NT2/D1 (cell line): ENCODE measurements at regions not wholly inside any gene's neighbourhood (a gene's known extent, or its start where the extent isn't known, plus 50 kb on each side); places are given as distances from the start of the nearest gene placed in this dataset.

Source experiments
- DNase-seq: peaks from one replicate; pipeline ENCODE4 v3.0.0-alpha.2; 2011; ENCODE audit warnings: low read depth, low spot score
- H3K27me3 ChIP-seq: 2 replicates; pipeline ENCODE4 v1.6.0; 2011; ENCODE audit warnings: mild to moderate bottlenecking; ENCODE audit not compliant: insufficient read length, insufficient read depth
- H3K36me3 ChIP-seq: 2 replicates; pipeline ENCODE4 v1.6.1; 2011; ENCODE audit warnings: mild to moderate bottlenecking, low read length, mixed read lengths; ENCODE audit not compliant: insufficient read depth, insufficient read length
- H3K4me1 ChIP-seq: 2 replicates; pipeline ENCODE4 v1.5.1; 2011; ENCODE audit not compliant: insufficient read depth, insufficient read length
- H3K4me3 ChIP-seq: 2 replicates; pipeline ENCODE4 v1.5.1; 2011; ENCODE audit warnings: low read depth; ENCODE audit not compliant: insufficient read length
- H3K9ac ChIP-seq: 2 replicates; pipeline ENCODE4 v1.6.0; 2011; ENCODE audit warnings: low read depth; ENCODE audit not compliant: insufficient read length
- H3K9me3 ChIP-seq: 2 replicates; pipeline ENCODE4 v1.5.1; 2011; ENCODE audit warnings: mild to moderate bottlenecking, low read length; ENCODE audit not compliant: insufficient read depth
- SUZ12 ChIP-seq: IDR thresholded peaks from 2 replicates; pipeline ENCODE4 v1.6.1; 2011; ENCODE audit not compliant: insufficient read length, insufficient read depth; ENCODE audit errors: extremely low read depth
- YY1 ChIP-seq: IDR thresholded peaks from 2 replicates; pipeline ENCODE4 v1.6.1; 2011; ENCODE audit not compliant: insufficient read length, insufficient read depth
- ZNF274 ChIP-seq: IDR thresholded peaks from 2 replicates; pipeline ENCODE4 v1.6.1; 2011; ENCODE audit warnings: mild to moderate bottlenecking, low read depth, low read length

- H3K4me1 ChIP-seq, result no peaks in the 10 kb centered on the region
- H3K36me3 ChIP-seq, result no peaks in the 10 kb centered on the region
- no peak for DNase-seq
- no peak overlapping the region for H3K4me3 ChIP-seq
- H3K27me3 ChIP-seq, result no peaks in the 10 kb centered on the region
- no peak for TF ChIP-seq ZNF274
- TF ChIP-seq SUZ12, result no peak
- TF ChIP-seq YY1, result no peak
- H3K9me3 ChIP-seq, result no peaks in the 10 kb centered on the region
- H3K9ac ChIP-seq, result no peak overlapping the region
Observed at GRCh38 chr17:13087802-13088201, 70.0 kb upstream of the ELAC2 start.

DNA sequence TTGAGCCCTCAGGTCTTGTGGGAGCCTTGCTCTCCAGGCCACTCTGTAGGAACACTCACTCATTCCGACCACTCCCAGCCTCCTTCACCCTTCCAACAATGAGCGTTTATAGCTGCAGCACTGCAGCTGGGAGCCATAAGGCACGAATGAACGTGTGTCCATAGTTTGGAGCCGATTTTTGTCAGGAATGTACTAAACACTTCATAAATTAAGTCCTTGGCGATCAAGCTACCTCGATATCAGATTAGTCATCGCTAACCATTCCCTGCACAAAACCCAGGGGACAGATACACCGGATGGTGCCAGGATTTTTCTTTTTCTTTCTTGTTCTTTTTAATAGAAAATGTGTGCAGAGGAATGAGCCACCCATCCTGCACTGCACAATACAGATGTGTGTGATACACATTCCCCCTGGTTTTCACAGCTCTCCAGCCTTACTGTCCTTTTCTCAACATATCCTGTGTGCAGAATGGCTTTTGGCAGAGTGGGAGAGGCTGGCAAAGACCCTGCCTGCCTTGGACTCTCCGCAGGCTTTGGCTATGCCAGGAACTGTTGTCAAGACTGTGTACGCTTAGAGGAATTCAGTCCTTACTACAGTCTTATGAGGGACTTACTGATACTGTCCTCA lies 68.4 kb upstream of the ELAC2 start:
- H3K4me3 ChIP-seq, result no peak overlapping the region
- H3K36me3 ChIP-seq, result no peaks in the 10 kb centered on the region
- no peaks in the 10 kb centered on the region for H3K27me3 ChIP-seq
- DNase-seq, result no peak
- TF ChIP-seq ZNF274, result no peak
- TF ChIP-seq SUZ12, result no peak
- TF ChIP-seq YY1, result no peak
- no peak overlapping the region for H3K9ac ChIP-seq
- no peaks in the 10 kb centered on the region for H3K4me1 ChIP-seq
- no peaks in the 10 kb centered on the region for H3K9me3 ChIP-seq

- H3K36me3 ChIP-seq, result no peaks in the 10 kb centered on the region
- no peaks in the 10 kb centered on the region for H3K27me3 ChIP-seq
- TF ChIP-seq ZNF274 (no peak), YY1 (no peak), SUZ12 (no peak)
- H3K9me3 ChIP-seq, result no peaks in the 10 kb centered on the region
- H3K4me1 ChIP-seq, result no peaks in the 10 kb centered on the region
- H3K9ac ChIP-seq, result no peak overlapping the region
- no peak for DNase-seq
- H3K4me3 ChIP-seq, result no peak overlapping the region
Observed at GRCh38 chr17:13085578-13085977, 67.8 kb upstream of the ELAC2 start.

GRCh38 chr17:13084420-13084819 lies 66.6 kb upstream of the ELAC2 start:
- Histone ChIP-seq H3K36me3 (no peaks in the 10 kb centered on the region), H3K9me3 (no peaks in the 10 kb centered on the region), H3K4me1 (no peaks in the 10 kb centered on the region), H3K27me3 (no peaks in the 10 kb centered on the region), H3K4me3 (no peak overlapping the region), H3K9ac (no peak overlapping the region)
- no peak for DNase-seq
- TF ChIP-seq ZNF274, result no peak

DNA sequence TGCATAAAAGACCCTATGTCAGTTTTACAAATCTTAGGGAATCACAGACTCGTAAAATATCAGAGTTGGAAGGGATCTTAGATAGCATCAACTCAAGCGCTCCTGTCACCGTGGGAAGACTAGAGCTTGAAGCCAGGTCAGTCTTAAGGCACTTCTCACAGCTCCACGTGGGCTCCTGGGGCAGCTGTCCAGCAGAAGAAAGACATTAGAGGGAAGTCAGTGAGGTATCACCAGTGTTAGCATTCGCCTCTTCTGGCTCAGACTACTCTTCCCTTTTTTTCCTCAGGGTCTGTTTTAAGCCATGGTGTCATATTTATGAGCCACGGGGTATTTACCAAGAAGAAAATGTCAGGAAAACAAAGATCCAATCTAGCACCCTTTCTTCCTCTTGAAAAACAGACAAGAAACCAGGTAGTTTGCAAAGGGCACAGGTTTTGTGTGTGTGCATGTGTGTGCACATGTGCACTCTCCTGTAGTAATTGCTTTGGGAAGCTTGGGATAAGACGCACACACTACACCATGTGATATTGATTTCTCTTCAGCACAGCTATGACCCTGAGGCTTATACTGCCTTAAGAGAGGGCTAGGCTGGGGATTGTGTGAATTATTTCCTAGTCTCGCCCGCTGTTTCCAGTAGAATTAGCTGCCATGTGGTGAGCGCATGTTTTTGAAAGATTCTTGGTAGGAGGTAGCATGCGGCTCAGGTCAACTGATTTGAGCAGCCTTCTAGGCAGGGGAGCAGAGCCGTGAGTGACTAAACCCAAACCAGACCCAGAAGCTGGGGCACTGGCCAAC lies 61.0 kb upstream of the ELAC2 start:
- TF ChIP-seq YY1 (no peak), ZNF274 (no peak), SUZ12 (no peak)
- Histone ChIP-seq H3K27me3 (no peaks in the 10 kb centered on the region), H3K36me3 (no peaks in the 10 kb centered on the region), H3K9me3 (no peaks in the 10 kb centered on the region), H3K4me3 (no peak overlapping the region), H3K9ac (no peak overlapping the region), H3K4me1 (no peaks in the 10 kb centered on the region)
- no peak for DNase-seq

GRCh38 chr17:13076905-13077304 lies 59.1 kb upstream of the ELAC2 start:
- Histone ChIP-seq H3K4me3 (no peak overlapping the region), H3K4me1 (no peaks in the 10 kb centered on the region)

DNA sequence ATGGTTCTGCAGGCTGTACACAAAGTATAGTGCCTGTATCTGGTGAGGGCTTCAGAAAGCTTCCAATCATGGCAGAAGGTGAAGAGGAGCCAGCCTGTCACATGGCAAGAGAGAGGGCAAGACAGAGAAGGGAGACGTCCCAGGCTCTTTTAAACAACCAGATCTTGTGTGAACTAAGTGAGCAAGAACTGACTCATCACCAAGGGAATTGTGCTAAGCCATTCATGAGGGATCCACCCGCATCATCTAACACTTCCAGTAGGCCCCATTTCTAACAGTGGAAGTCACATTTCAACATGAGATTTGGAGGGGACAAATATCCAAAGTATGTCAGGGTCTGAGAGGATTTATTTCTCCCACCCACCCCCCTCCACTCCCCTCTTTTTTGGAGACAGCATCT lies 56.2 kb upstream of the ELAC2 start:
- H3K4me3 ChIP-seq, result no peak overlapping the region
- H3K9ac ChIP-seq, result no peak overlapping the region
- no peak for DNase-seq
- H3K36me3 ChIP-seq, result no peaks in the 10 kb centered on the region
- no peaks in the 10 kb centered on the region for H3K9me3 ChIP-seq
- TF ChIP-seq YY1 (no peak), ZNF274 (no peak), SUZ12 (no peak)
- H3K4me1 ChIP-seq, result no peaks in the 10 kb centered on the region
- H3K27me3 ChIP-seq, result no peaks in the 10 kb centered on the region

More at GRCh38 chr17:13076905-13077304, 59.1 kb upstream of the ELAC2 start:
- Histone ChIP-seq H3K9me3 (no peaks in the 10 kb centered on the region), H3K9ac (no peak overlapping the region), H3K36me3 (no peaks in the 10 kb centered on the region), H3K27me3 (no peaks in the 10 kb centered on the region)
- DNase-seq, result no peak
- TF ChIP-seq ZNF274 (no peak), YY1 (no peak), SUZ12 (no peak)
